HG02623 (cell line): ENCODE measurements at regions not wholly inside any gene's neighbourhood (a gene's known extent, or its start where the extent isn't known, plus 50 kb on each side); places are given as distances from the start of the nearest gene placed in this dataset.

Source experiments
- ATAC-seq: cut with Tn5 transposase; IDR thresholded peaks from one replicate; pipeline ENCODE4 v1.9.1; 2021; ENCODE audit warnings: moderate library complexity; ENCODE audit not compliant: unreplicated experiment

DNA sequence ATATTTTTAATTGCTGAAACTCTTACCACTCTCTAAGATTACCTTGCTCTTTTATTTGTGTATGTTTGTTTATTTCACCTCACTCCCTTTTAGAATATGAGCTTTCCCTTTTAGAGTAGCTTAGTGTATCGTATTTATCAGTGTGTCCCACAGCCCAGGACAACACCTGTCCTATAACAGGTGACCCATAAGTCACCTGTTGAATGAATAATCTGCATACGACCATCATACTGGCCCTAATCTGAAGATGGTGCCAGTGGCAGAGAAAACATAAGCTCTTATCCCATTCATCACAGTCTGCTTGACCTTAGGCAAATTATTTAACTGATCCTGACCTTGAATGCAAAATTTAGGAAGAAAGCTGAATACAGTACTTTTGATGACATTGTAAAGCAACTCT is 254.6 kb upstream of the NR2F2 start:
- no peak for ATAC-seq

DNA sequence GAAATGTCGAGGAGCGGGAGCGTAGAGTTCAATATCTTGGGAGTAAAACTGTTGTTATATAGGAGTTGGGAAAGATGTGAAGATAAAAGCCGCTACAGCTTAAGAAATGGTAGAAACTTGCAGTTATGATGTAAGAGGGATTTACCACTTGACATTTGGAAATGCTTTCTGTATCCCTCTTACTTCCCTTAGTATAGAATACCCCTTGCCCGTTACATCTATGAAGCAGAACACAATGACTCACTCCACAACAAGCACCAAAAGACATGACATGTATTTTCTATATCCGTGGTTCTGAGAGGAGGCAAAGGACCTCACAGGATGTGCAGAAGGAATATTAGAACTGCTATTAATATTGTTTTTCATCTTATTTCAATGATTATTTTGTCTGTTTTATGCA is 254.2 kb upstream of the NR2F2 start:
- no peak for ATAC-seq

DNA sequence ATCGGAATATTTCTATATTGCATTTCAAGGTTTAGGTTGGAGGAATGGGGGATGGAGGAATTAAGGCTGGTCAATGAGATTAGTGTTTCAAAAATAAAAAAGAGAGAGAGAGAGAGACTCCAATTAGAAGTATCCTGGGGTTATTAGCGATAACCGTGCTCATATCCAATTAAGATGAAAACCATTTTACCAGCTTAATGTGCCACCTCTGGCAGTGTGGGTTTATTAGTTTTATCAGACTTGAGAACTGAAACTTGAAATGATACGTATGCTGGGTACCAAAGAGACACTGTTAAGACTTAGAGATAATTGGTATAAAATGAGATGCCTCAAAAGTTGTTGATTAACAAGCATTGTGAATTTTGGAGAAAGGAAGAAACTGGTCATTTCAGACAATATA is 251.5 kb upstream of the NR2F2 start:
- no peak for ATAC-seq

DNA sequence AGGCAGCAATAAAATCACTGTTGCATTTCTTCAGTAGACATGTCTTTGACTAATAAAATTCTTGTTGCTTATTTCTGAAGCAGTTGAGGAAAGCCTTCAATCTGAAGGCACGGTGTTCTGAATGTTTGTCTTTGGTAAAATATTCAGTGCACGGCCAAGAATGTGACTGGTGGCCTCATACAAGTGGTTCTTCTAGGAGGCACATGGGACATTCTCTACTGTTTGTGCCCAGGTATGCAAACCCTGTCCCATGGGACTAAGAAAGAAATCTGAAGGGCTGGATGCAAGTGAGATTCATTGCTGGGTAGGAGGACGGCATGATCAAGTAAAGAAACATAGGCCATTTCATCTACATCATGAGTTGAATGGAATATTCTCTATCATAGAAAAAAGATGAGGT is 250.6 kb upstream of the NR2F2 start:
- ATAC-seq: no peak

DNA sequence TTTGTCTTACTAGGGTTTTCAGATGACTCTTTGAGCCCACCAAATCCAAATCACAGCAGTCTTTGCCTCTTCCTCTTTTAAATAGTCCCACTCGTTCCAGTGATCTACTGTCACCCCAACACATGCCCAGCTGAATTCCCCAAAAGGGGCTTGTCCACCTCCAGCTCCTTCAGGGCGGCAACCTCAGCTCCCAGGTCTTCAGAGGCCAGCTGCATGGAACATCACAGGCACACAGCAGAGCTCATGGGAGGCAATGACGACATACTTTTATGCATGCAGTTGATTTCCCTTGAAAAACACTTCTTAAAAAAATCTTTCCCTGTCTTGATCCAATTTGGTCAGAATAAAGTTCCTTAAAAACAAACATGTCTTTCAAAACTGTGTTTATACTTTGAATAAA is 244.3 kb upstream of the NR2F2 start:
- no peak for ATAC-seq

DNA sequence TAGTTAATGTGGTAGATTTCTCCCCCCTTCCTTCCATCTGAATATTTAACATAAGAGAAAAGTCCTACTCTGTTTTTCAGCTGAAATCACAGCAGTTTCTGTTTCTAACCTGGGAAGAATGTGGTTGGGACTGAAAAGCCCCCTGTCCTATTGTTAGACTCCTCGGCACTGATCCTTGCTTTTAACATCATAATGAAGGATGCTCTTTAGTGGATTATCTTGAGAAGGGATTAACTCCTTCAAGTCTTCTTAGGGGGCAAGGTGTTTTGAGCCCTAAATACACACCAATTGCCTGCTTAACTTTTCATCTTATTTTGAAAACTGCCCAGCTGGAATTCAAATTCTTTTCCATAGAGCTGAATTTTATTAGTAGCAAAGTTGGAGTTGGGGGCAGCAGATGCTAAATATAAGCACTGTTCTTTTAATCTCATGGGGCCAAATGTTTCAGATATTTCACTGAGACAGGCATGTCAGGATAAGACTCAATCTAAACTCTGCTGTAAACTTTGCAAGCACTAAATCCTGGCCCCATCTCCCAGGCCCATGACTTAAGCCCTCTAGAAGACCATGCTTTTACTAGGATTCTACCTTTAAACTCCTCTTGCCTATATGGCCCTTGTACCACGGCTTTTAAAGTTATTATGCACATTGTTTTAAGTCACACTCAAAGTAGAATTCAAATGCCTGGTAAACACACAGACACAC is 243.2 kb upstream of the NR2F2 start:
- no peak for ATAC-seq

DNA sequence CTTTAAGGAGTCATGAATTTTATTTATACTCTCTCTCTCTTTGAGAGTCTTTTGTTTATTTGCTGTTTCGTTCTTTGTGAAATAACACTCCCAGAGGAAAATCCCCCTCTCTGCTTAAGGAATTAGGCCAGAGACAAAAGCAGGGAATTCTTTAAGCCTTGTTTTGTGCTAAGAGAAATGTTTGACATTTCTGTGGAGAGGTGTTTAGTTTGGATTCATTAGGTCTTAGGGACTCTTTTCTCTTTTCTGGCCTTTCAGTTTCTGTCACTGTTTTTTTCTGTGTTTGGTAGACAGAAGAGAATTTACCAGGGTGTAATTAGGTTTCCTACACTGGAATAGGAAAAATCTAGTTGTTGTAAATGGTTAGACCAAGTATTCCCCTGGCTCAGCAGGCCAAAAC is 241.8 kb upstream of the NR2F2 start:
- no peak for ATAC-seq

DNA sequence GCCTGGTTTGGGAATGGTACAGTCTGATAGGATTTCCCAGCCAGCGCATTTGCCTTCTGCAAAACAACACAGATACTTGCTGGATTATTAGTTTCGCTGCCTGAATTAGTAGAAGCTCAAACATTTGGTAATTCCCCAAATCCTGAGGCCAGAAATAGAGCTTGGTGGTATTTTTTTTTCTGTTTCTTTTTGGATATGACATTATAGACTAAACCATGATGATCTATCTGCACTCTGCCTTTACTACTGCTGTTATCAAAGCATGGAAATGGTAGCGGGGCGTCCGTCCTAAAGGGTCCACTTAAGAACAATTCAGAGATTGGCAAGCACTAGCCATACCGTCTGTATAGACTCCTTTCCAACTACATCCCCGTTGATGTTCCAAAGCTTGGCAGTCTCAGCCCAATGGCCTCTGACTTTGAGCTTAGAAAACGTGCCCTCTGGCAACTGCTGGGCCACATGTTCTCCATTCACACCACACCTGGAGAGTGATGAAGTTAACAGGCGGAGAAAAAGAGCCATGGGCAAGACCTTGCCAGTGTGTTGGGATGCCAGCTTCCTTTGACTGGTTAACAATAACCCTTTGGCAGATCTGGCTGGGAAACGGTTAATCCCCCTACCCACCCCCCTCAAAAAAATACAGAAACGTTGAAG is 241.0 kb upstream of the NR2F2 start:
- ATAC-seq: no peak

DNA sequence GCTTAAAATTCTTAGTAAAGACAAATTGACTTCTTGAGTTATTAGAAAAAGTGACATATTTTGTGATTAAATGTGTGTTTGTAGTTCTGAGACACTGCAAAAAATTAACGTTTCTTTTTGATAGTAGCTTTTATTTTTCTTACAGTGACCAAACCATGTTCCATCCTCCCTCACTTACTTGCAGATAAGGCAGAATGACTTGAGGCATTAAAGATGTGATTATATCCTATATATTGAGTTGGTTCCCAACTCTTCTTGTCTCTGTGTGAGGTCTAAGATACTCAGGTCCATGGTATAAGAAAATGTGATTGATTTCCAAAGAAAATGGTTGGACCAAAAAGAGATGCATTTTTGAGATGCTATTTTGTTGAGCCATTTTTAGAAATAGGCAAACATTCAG is 238.3 kb upstream of the NR2F2 start:
- no peak for ATAC-seq

DNA sequence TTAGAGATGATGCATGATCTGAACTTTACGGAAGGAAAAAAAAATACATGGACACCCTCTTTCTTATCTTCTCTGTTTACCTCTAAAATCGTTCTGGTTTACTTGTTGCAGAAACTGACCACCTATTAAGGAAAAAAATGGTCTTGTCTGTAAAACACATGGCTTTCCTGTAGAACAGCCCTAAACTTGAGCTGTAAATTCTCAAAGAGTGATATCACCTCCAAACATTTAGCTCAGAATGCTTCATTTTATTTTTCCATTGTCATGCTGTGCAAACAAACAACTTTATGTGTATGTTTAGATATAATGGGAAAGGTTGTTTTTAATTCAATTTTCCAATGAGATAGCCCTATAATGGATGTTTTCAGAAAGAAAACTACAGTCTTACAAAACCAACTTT is 237.4 kb upstream of the NR2F2 start:
- ATAC-seq: no peak

DNA sequence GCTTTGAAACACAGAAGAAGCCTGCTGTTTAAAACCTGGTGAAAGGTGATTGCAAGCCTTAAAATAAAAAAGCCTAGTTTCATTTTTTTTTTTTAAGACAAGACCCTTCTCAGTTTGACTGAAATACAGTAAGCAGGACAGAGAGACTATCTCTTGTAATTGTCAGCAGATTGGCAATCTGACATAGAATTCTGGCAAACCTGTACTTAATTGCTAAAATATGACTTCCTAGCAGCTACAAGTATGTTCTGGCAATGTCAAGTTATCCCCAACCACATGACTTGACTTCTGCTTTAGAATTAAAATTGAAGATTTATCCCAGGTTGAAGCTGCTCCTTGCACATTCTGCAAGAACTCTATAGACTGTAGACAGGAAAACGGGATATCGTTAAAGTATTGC is 232.8 kb upstream of the NR2F2 start:
- ATAC-seq: no peak

DNA sequence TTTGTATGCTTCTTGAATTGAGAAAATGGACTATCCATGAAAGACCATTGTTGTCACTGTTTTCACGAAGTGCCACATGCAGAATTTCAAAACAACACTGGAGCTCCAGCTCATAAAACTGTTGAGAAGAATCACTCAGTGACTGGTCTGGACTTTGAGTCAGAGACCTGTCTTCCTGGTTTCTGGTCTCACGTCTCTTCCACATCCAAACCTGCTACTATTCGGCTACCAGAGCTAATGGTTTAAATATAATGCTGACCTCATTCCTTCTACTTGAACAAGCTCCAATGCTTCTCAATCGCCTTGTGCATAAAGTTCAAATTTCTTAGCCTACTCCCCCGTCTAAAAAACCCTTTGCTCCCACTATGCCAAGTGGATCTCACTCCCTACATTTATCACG is 227.9 kb upstream of the NR2F2 start:
- ATAC-seq: no peak

DNA sequence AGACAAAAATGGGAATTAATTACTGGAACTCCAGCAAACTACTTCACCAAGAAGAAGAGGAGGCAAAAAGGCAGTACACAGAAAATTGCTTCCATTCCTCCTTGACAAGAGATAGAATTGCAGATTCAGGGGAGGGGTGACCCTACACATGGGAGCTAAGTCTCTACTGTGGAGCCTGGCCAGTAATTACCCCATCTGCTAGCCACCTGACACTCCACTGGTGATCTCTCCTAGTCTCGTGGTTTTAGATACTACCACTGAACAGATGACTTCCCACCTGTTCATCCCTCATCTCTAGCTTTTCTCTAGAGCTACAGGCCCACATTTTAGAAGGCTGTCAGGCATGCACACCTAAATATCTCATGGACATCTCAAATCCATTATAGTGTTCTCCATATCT is 224.3 kb upstream of the NR2F2 start:
- no peak for ATAC-seq

DNA sequence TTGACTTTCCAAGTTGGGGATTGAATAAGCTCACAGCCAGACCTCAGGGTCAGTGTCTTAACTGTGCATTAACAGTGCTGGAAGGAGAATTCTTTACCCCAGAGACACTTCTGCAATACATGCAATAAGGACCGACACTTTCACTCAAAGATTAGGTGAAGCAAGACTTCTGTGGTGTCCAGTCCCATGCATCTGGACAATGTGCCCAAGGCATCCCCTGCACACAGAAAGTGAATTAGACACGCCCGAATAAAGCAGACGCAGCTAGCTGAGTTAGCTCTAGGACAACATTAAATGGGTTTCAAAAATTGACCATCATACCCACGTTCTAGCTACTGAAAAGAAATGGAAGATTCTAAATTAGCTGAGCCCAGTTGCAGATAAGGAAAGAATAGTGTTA is 223.9 kb upstream of the NR2F2 start:
- ATAC-seq: no peak

DNA sequence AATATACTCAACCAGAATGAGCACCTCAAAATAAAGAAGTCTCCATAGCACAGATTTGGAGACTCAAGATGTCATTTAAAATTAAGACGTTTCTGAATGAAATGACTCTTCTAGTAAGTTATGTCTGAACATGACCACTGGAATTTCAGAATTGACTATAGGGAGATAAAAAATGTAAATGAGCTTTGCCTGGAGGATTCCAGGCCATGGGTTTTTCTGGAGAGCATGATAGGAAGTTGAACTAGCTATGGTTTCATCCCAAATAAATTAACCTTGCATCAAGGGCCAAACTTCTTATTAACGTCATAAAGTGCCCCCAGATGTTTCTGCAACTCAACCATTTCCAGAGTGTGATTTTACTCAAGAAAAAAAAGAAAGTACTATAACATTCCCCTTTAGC is 222.6 kb upstream of the NR2F2 start:
- no peak for ATAC-seq

DNA sequence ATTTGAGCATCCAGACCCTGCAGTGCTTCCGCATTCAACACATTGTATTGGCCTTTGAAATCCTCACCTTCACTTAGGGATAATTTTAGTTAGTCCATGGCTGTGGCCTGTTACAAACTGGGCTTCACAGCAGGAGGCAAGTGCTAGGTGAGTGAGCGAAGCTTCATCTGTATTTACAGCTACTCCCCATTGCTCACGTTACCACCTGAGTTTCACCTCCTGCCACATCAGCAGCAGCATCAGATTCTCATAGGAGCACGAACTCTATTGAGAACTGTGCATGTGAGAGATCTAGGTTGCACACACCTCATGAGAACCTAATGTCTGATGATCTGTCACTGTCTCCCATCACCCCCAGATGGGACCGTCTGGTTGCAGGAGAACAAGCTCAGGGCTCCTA is 222.1 kb upstream of the NR2F2 start:
- no peak for ATAC-seq

DNA sequence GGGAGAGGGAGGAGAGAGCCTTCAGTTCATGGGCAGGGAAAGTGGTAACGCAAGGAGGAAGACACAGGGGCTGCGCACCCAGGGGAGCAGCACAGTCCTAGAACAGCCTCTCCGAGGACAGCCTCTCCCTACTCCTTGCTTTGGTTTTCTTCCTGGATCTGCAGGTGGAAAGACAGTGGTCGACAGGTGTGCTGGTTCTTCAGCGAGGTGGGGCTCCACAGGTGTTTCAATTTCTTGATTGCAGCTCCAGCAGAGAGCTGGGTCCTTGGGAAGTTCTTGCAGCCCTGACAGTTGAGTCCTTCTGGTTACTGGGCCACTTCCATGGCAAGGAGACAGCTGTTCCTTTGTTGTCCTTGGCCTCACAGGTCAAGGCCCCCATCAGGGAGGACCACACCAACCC is 220.7 kb upstream of the NR2F2 start:
- ATAC-seq: no peak

DNA sequence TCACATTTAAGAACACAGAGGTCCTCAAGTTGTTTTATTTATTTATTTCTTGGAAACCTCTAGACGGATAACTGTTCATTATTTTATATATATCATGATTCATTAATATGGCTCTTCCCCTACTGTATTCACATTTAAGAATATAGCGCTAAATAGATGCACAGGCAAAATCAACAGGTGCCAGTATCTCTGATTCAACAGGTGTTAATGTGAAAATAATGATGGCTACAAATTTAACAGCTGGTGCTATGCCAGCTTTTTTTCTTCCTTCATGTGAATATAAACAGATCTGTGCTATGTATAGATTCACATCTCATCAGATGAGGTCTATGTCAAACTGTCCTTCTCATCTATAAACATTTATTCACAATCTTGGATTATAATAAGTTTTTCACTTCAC is 218.5 kb upstream of the NR2F2 start:
- no peak for ATAC-seq

DNA sequence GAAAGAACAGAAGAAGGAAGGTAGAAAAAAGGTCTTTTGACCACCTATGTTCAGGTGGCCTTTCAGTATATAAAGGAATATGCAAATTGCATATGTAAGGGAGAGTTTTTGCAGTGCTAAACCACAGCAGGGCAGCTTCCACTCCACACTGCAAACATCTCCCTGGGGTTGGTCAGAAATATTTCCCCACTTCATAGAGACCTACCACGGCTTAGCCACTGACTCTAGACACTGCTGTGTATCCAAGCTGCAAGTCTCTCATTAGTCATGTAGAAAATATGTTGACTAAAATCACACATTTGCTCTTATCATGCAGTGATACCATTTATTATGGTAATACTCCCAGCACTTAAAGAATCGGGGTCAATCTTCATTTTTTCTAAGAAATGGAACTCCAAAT is 214.9 kb upstream of the NR2F2 start:
- no peak for ATAC-seq

DNA sequence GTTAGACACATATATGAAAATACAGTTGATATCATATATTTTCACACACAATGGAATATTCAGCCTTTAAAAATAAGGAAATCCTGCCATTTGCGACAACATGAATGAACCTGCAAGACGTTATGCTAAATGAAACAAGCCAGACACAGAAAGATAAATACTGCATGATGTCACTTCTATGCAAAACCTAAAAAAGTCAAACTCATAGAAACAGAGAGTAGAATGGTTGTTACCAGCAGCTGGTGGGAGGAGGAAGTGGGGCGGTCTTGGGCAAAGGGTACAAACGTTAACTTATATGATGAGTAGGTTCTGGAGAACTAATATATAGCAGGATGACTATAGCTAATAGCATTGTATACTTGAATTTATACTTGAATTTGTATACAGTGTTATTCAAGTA is 213.2 kb upstream of the NR2F2 start:
- no peak for ATAC-seq

DNA sequence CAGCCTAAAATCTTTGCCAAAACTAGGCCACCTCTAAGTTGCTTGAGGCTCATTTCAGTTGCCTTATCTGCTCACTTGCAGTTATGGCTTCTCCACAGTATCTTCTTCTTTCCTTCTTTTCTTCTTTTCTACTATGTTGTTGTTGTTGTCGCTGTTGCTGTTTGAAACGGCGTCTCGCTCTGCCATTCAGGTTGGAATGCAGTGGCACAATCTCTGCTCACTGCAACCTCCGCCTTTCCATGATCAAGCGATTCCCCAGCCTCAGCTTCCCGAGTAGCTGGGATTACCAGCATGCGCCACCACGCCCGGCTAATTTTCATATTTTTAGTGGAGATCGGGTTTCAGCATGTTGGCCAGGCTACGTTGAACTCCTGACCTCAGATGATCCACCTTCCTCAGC is 210.8 kb upstream of the NR2F2 start:
- no peak for ATAC-seq

DNA sequence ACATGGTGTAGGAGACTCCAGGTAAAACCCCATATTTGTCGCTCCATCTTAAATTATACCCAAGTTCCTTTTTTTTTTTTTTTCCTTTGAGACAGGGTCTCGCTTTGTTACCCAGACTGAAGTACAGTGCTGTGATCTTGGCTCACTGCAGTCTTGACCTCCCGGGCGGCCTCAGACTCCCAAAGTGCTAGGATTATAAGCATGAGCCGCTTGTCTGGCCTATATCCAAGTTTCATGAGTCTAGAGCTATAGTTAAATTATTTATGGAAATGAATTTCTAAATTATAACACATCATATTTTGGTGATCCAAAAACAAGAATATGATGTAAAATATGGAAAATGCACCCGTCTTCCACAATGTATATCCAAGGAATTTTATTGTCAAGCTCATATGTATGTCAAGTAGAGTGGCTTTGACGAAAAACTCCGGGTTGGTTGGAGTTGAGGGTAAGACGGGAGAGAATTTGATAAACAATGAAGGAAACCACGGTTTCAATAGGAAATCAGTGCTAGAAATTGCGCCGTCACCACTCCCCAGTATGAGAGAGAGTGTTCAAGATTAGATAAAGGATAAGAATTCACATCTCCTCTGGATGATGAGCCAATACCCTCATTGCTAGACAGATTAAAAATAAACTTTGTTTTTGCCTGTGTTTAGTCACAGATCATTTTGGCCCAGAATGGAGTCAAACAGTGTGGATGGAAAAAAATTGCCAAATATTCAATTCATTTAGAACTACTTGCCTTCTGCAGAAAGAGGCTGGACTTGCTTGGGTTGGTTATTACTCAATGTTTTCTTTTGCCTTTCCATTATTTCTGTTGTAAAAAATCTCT is 209.2 kb upstream of the NR2F2 start:
- ATAC-seq: no peak
